Liver (tissue), 8 donors: ENCODE measurements at regions not wholly inside any gene's neighbourhood (a gene's known extent, or its start where the extent isn't known, plus 50 kb on each side); places are given as distances from the start of the nearest gene placed in this dataset.

Experiments
- DNase-seq: peaks from one replicate; pipeline ENCODE4 v3.0.0-alpha.2; 2017; ENCODE audit warnings: low spot score
- H3K27ac ChIP-seq, 2 donors: one replicate each; pipeline ENCODE4 v1.7.0; 2013; ENCODE audit warnings: inconsistent platforms in 2 of 2, low read length in 2 of 2, control low read depth in 1 of 2, low read depth in 1 of 2, mild to moderate bottlenecking in 1 of 2
- H3K27me3 ChIP-seq, 4 donors: one replicate each; pipeline versions ENCODE4 v1.6.1 to v1.7.0; 2013; ENCODE audit warnings: low read length in 3 of 4, inconsistent platforms in 1 of 4, mild to moderate bottlenecking in 1 of 4, moderate library complexity in 1 of 4; ENCODE audit not compliant: control insufficient read depth in 4 of 4, insufficient read depth in 4 of 4
- H3K36me3 ChIP-seq, 4 donors: one replicate each; pipeline versions ENCODE4 v1.6.1 to v1.7.0; 2013; ENCODE audit warnings: low read length in 3 of 4, mild to moderate bottlenecking in 3 of 4, low read depth in 1 of 4, moderate library complexity in 1 of 4; ENCODE audit not compliant: control insufficient read depth in 4 of 4, insufficient read depth in 3 of 4
- H3K4me1 ChIP-seq, 4 donors: one replicate each; pipeline versions ENCODE4 v1.6.1 to v1.7.0; 2013; ENCODE audit warnings: low read length in 3 of 4, mild to moderate bottlenecking in 3 of 4, moderate library complexity in 1 of 4; ENCODE audit not compliant: control insufficient read depth in 4 of 4, insufficient read depth in 4 of 4
- H3K4me3 ChIP-seq, 3 donors: one replicate each; pipeline versions ENCODE4 v1.6.1 to v1.7.0; 2013; ENCODE audit warnings: low read length in 3 of 3, control low read depth in 1 of 3, low read depth in 1 of 3, mild to moderate bottlenecking in 1 of 3
- H3K9ac ChIP-seq, 2 donors: one replicate each; pipeline ENCODE4 v1.7.0; 2013; ENCODE audit warnings: low read length in 2 of 2, mild to moderate bottlenecking in 2 of 2, moderate library complexity in 2 of 2, control low read depth in 1 of 2, low read depth in 1 of 2
- H3K9me3 ChIP-seq, 4 donors: one replicate each; pipeline versions ENCODE4 v1.6.1 to v1.7.0; 2013; ENCODE audit warnings: low read length in 3 of 4; ENCODE audit not compliant: control insufficient read depth in 4 of 4
- ATF3 ChIP-seq: IDR thresholded peaks from 2 replicates; pipeline ENCODE4 v1.6.1; 2016; ENCODE audit warnings: antibody characterized with exemption
- CTCF ChIP-seq: fragments of 150-350 bp; IDR thresholded peaks from 2 replicates; pipeline ENCODE4 v1.5.1; 2017; ENCODE audit warnings: improper control_type of control experiment, low read depth, low read length; ENCODE audit not compliant: missing input control
- FOXA1 ChIP-seq: IDR thresholded peaks from 2 replicates; pipeline ENCODE4 v1.6.1; 2016; ENCODE audit warnings: antibody characterized with exemption
- FOXA2 ChIP-seq: IDR thresholded peaks from 2 replicates; pipeline ENCODE4 v1.6.1; 2016; ENCODE audit warnings: antibody characterized with exemption
- GABPA ChIP-seq, 2 donors: IDR thresholded peaks in 1 of 2; conservative IDR thresholded peaks in 1 of 2; 2 replicates each; pipeline ENCODE4 v1.6.1; 2016; ENCODE audit warnings: antibody characterized with exemption in 2 of 2, mild to moderate bottlenecking in 1 of 2, moderate library complexity in 1 of 2
- HNF4G ChIP-seq: IDR thresholded peaks from 2 replicates; pipeline ENCODE4 v1.6.1; 2016; ENCODE audit warnings: antibody characterized with exemption
- JUND ChIP-seq, 2 donors: IDR thresholded peaks; 2 replicates each; pipeline ENCODE4 v1.6.1; 2016; ENCODE audit warnings: antibody characterized with exemption in 2 of 2
- MAX ChIP-seq: IDR thresholded peaks from 2 replicates; pipeline ENCODE4 v1.6.1; 2016; ENCODE audit warnings: antibody characterized with exemption
- NR2F2 ChIP-seq: IDR thresholded peaks from 2 replicates; pipeline ENCODE4 v1.6.1; 2016; ENCODE audit warnings: antibody characterized with exemption
- RAD21 ChIP-seq, 2 donors: IDR thresholded peaks; 2 replicates each; pipeline ENCODE4 v1.6.1; 2016; ENCODE audit warnings: antibody characterized with exemption in 2 of 2, mild to moderate bottlenecking in 2 of 2
- REST ChIP-seq: IDR thresholded peaks from 2 replicates; pipeline ENCODE4 v1.6.1; 2016; ENCODE audit warnings: antibody characterized with exemption, mild to moderate bottlenecking
- SP1 ChIP-seq: IDR thresholded peaks from 2 replicates; pipeline ENCODE4 v1.6.1; 2018; ENCODE audit warnings: antibody characterized with exemption, mild to moderate bottlenecking
- YY1 ChIP-seq: IDR thresholded peaks from 2 replicates; pipeline ENCODE4 v1.6.1; 2016; ENCODE audit warnings: antibody characterized with exemption, mild to moderate bottlenecking
- ZBTB33 ChIP-seq: IDR thresholded peaks from 2 replicates; pipeline ENCODE4 v1.6.1; 2016; ENCODE audit warnings: antibody characterized with exemption
- WGBS: extraction: QIAGEN DNeasy Blood & Tissue Kit; methylation state at CpG from one replicate; pipeline ENCODE4 v1.1.7; 2013; 5-methylcytosine and 5-hydroxymethylcytosine counted together
- donor health status: healthy.
- donor health status: healthy.
- donor health status: healthy.
- donor health status: healthy.
- donor health status: healthy.

- no peak overlapping the region for H3K9ac ChIP-seq
- H3K9me3 ChIP-seq = no peaks in the 10 kb centered on the region
- H3K27ac ChIP-seq = no peak overlapping the region
- no peak overlapping the region for H3K4me3 ChIP-seq
- no peaks in the 10 kb centered on the region for H3K27me3 ChIP-seq
- H3K4me1 ChIP-seq = peaks cover 0 to 1% (median 0%) of the 10 kb centered on the region in 4 donors
- DNase-seq = no peak
- 49% methylated on average over 3 of the region's 3 CpGs for WGBS
- TF ChIP-seq YY1 (no peak), GABPA (IDR thresholded peaks at IDR 0.05 in 1 of 2, conservative IDR thresholded peaks at IDR 0.05 in 1 of 2) (no peak), REST (no peak), HNF4G (no peak), FOXA1 (no peak), ATF3 (no peak), CTCF (no peak), RAD21 (IDR thresholded peaks at IDR 0.05) (no peak), MAX (no peak)
- no peaks in the 10 kb centered on the region for H3K36me3 ChIP-seq
Measured at GRCh38 chr4:53801373-53801772, 210.1 kb upstream of the LNX1 start.

- H3K36me3 ChIP-seq = no peaks in the 10 kb centered on the region
- H3K9ac ChIP-seq = no peak overlapping the region
- H3K27ac ChIP-seq = no peak overlapping the region
- no peak overlapping the region for H3K4me3 ChIP-seq
- no peaks in the 10 kb centered on the region for H3K27me3 ChIP-seq
- no peaks in the 10 kb centered on the region for H3K9me3 ChIP-seq
- DNase-seq = no peak
- peaks cover 0 to 1% (median 0%) of the 10 kb centered on the region in 4 donors for H3K4me1 ChIP-seq
- 97% methylated on average over 3 of the region's 3 CpGs for WGBS
- TF ChIP-seq FOXA2 (no peak), ATF3 (no peak), ZBTB33 (no peak), YY1 (no peak), RAD21 (IDR thresholded peaks at IDR 0.05) (no peak), CTCF (no peak), GABPA (IDR thresholded peaks at IDR 0.05 in 1 of 2, conservative IDR thresholded peaks at IDR 0.05 in 1 of 2) (no peak), JUND (IDR thresholded peaks at IDR 0.05) (no peak), NR2F2 (no peak), SP1 (no peak)
Measured at GRCh38 chr4:53800741-53801140, 209.5 kb upstream of the LNX1 start.
